B cell (primary cell): ENCODE measurements at regions not wholly inside any gene's neighbourhood (a gene's known extent, or its start where the extent isn't known, plus 50 kb on each side); places are given as distances from the start of the nearest gene placed in this dataset.

Source experiments
- ATAC-seq: fragments of 200-7000 bp; cut with Tn5 transposase; one replicate; pipeline ENCODE4 v1.10.0; 2021; ENCODE audit warnings: low read depth, mild to moderate bottlenecking, moderate number of reproducible peaks, moderate library complexity
- CTCF ChIA-PET: fragments of 350-600 bp; sonication (Branson Sonifier 250); formaldehyde crosslinking; loops from one replicate; lab custom pipeline; 2021; ENCODE audit warnings: antibody characterized with exemption, inconsistent platforms; lab: Charles Lee
- POLR2A ChIA-PET: fragments of 350-600 bp; sonication (Branson Sonifier 250); formaldehyde crosslinking; loops from one replicate; lab custom pipeline; 2021; ENCODE audit warnings: antibody characterized with exemption; lab: Charles Lee
- DNase-seq: peaks from one replicate; pipeline ENCODE4 v3.0.0; 2013
- H2AFZ ChIP-seq: 2 replicates; pipeline ENCODE4 v1.6.1; 2012; ENCODE audit warnings: mild to moderate bottlenecking, low read depth, low read length; ENCODE audit not compliant: insufficient read depth, poor library complexity, severe bottlenecking
- H3K27ac ChIP-seq, 2 donors: 1 replicate in 1 of 2; 2 replicates in 1 of 2; pipeline ENCODE4 v1.5.1; 2012 to 2013; ENCODE audit warnings: low read length in 2 of 2, mild to moderate bottlenecking in 2 of 2, moderate library complexity in 1 of 2
- H3K27me3 ChIP-seq, 4 experiments: fragments of 200-600 bp in 1 of 4; sonication (generic) in 1 of 4; replicated peaks in 1 of 4; 1 replicate in 2 of 4; 2 replicates in 2 of 4; pipeline versions ENCODE4 v1.6.1 to v1.7.0; 2013 to 2016; ENCODE audit warnings: low read length in 3 of 4, mild to moderate bottlenecking in 2 of 4, mixed read lengths in 1 of 4, moderate library complexity in 1 of 4; ENCODE audit not compliant: insufficient read depth in 4 of 4, control insufficient read depth in 3 of 4; ENCODE audit errors: control extremely low read depth in 1 of 4
- H3K36me3 ChIP-seq, 2 experiments: replicated peaks in 1 of 2; 1 replicate in 1 of 2; 2 replicates in 1 of 2; pipeline versions ENCODE4 v1.6.1 to v1.7.1; 2013; ENCODE audit warnings: low read length in 1 of 2; ENCODE audit not compliant: insufficient read depth in 2 of 2, control insufficient read depth in 1 of 2; ENCODE audit errors: control extremely low read depth in 1 of 2, extremely low read depth in 1 of 2
- H3K4me1 ChIP-seq, 2 donors: fragments of 200-600 bp in 1 of 2; sonication (generic) in 1 of 2; 1 replicate in 1 of 2; 2 replicates in 1 of 2; pipeline versions ENCODE4 v1.5.1 to v1.6.1; 2013 to 2017; ENCODE audit warnings: low read length in 2 of 2; ENCODE audit not compliant: control insufficient read depth in 2 of 2, insufficient read depth in 2 of 2
- H3K4me2 ChIP-seq: replicated peaks from 2 replicates; pipeline ENCODE3; 2012; ENCODE audit warnings: mild to moderate bottlenecking, low read depth, low read length; ENCODE audit not compliant: poor library complexity, severe bottlenecking
- H3K4me3 ChIP-seq, 5 experiments: fragments of 200-600 bp in 1 of 5; sonication (generic) in 1 of 5; 1 replicate in 3 of 5; 2 replicates in 2 of 5; pipeline versions ENCODE4 v1.5.1 to v1.7.0; 2011 to 2016; ENCODE audit warnings: low read length in 4 of 5, mild to moderate bottlenecking in 4 of 5, low read depth in 2 of 5, control low read depth in 1 of 5, moderate library complexity in 1 of 5; ENCODE audit not compliant: insufficient read depth in 1 of 5; ENCODE audit errors: control extremely low read depth in 1 of 5, extremely low read depth in 1 of 5
- H3K79me2 ChIP-seq: fragments of 200-600 bp; sonication (generic); one replicate; pipeline ENCODE4 v1.6.0; 2016; ENCODE audit warnings: low read length; ENCODE audit not compliant: control insufficient read depth, insufficient read depth
- H3K9ac ChIP-seq: fragments of 200-600 bp; sonication (generic); 2 replicates; pipeline ENCODE4 v1.6.1; 2017; ENCODE audit warnings: mild to moderate bottlenecking, low read length, moderate library complexity
- H3K9me3 ChIP-seq, 3 donors: one replicate each; pipeline versions ENCODE4 v1.6.1 to v1.7.1; 2013; ENCODE audit warnings: low read length in 2 of 3; ENCODE audit not compliant: control insufficient read depth in 2 of 3, insufficient read depth in 1 of 3; ENCODE audit errors: control extremely low read depth in 1 of 3
- H4K20me1 ChIP-seq: 2 replicates; pipeline ENCODE4 v1.6.0; 2012; ENCODE audit warnings: mild to moderate bottlenecking, low read length; ENCODE audit not compliant: insufficient read depth, control insufficient read depth, poor library complexity, severe bottlenecking
- H3K27ac Mint-ChIP-seq: one replicate; pipeline ENCODE4 v1.8.0; 2021; ENCODE audit warnings: mixed read lengths
- H3K27me3 Mint-ChIP-seq: one replicate; pipeline ENCODE4 v1.8.0; 2021; ENCODE audit warnings: mixed read lengths
- H3K4me1 Mint-ChIP-seq: one replicate; pipeline ENCODE4 v1.8.0; 2021; ENCODE audit warnings: mixed read lengths
- H3K4me3 Mint-ChIP-seq: one replicate; pipeline ENCODE4 v1.8.0; 2021; ENCODE audit warnings: mixed read lengths
- H3K9me3 Mint-ChIP-seq: one replicate; pipeline ENCODE4 v1.8.0; 2022; ENCODE audit warnings: mixed read lengths; ENCODE audit not compliant: insufficient read depth
- EZH2 ChIP-seq: IDR thresholded peaks from 2 replicates; pipeline ENCODE4 v1.6.1; 2012; ENCODE audit warnings: borderline replicate concordance, low read depth, mild to moderate bottlenecking, moderate library complexity, low read length; ENCODE audit not compliant: insufficient read depth, poor library complexity, severe bottlenecking
- WGBS: methylation state at CpG from one replicate; pipeline ENCODE4 v1.1.5; 2013; ENCODE audit warnings: missing lambda C conversion rate; ENCODE audit not compliant: insufficient coverage; 5-methylcytosine and 5-hydroxymethylcytosine counted together
- intact Hi-C: fragments of 100-400 bp; cut with micrococcal nuclease; formaldehyde crosslinking; loops from one replicate; pipeline ENCODE4 v1.10.0; 2022
- TF ChIP-seq, protein P1 (sequence below): fragments of 200-600 bp; IDR thresholded peaks from one replicate; pipeline ENCODE4 v1.8.0; 2022; ENCODE audit warnings: antibody characterized with exemption, mild to moderate bottlenecking

DNA sequence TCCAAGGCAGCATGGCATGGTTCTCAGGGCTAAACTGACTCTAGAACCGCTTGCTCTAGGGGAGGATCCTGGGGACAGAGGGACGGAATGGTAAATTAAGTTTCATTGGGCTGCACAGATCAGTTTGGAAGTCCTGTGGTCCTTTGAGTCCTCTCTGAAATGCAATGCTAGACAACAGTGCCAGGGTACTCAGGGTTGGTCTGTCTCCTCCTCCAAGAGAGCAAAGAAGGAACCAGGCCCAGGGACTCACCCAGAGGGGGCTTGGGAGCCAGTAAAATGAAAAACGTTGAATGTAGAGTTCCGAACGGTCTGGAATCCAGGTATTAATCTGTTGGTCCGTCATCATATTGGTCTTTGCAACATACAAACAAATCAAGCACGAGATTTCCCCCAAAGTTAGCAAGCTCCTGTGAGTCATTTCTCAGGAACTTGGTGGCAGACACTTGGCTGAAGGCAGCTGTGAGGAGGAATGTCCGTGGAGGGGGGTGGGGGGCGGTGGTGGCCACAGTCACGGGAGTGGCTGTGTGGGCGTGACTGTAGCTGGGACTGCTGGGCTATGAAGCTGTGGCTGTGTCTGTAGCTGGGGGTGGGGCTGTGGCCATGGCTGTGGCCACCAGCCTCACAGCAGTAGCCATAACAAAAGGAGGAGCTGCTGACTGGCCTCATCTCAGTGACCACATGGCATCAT, 361.0 kb downstream of the SHQ1 start:
- Histone ChIP-seq H3K4me3 (no peak overlapping the region), H3K27ac (no peak overlapping the region), H3K9ac (no peak overlapping the region), H3K79me2 (no peaks in the 10 kb centered on the region), H4K20me1 (no peaks in the 10 kb centered on the region), H3K4me2 (no peak overlapping the region), H3K27me3 (peaks cover 0 to 13% (median 0%) of the 10 kb centered on the region in 4 experiments), H3K36me3 (no peaks in the 10 kb centered on the region), H3K9me3 (peaks cover 0 to 3% (median 0%) of the 10 kb centered on the region in 3 donors), H2AFZ (no peak overlapping the region), H3K4me1 (peaks cover 19 to 20% of the 10 kb centered on the region in 2 donors)
- no peak overlapping the region for H3K27ac Mint-ChIP-seq
- TF ChIP-seq, protein P1, sequence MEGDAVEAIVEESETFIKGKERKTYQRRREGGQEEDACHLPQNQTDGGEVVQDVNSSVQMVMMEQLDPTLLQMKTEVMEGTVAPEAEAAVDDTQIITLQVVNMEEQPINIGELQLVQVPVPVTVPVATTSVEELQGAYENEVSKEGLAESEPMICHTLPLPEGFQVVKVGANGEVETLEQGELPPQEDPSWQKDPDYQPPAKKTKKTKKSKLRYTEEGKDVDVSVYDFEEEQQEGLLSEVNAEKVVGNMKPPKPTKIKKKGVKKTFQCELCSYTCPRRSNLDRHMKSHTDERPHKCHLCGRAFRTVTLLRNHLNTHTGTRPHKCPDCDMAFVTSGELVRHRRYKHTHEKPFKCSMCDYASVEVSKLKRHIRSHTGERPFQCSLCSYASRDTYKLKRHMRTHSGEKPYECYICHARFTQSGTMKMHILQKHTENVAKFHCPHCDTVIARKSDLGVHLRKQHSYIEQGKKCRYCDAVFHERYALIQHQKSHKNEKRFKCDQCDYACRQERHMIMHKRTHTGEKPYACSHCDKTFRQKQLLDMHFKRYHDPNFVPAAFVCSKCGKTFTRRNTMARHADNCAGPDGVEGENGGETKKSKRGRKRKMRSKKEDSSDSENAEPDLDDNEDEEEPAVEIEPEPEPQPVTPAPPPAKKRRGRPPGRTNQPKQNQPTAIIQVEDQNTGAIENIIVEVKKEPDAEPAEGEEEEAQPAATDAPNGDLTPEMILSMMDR = no peak
- no peak for TF ChIP-seq EZH2
- H3K4me1 Mint-ChIP-seq = peaks cover 28% of the 10 kb centered on the region
- POLR2A ChIA-PET = no interaction called here
- H3K27me3 Mint-ChIP-seq = peaks cover 36% of the 10 kb centered on the region
- no peak overlapping the region for H3K4me3 Mint-ChIP-seq
- no peak for DNase-seq
- intact Hi-C loops = no loop called here
- ATAC-seq = no peak
- CTCF ChIA-PET = no interaction called here
- no peaks in the 10 kb centered on the region for H3K9me3 Mint-ChIP-seq
- 49% methylated on average over 7 of the region's 11 CpGs for WGBS

DNA sequence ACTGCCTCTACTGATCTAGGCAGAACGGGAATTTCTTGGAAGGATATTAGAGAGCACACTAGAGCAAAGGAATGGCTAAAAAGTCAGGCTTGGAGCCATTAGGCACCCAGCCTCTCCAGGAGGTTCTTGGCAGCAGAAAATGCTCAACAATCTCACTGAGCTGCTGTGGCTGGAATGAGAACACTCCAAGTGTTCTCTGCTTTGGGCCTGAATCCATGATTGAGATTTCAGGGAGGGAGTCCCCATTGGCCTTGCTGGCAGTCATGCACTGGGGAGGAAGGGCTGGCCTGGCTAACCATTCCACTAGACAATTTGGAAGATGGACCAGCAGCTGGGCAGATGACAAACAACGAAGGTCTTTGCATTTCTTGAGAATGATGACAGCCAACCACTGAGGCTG, 362.6 kb downstream of the SHQ1 start:
- Histone ChIP-seq H3K27me3 (peaks cover 0 to 10% (median 0%) of the 10 kb centered on the region in 4 experiments), H3K27ac (no peak overlapping the region), H4K20me1 (no peaks in the 10 kb centered on the region), H3K36me3 (no peaks in the 10 kb centered on the region), H3K4me3 (no peak overlapping the region), H2AFZ (no peak overlapping the region), H3K79me2 (no peaks in the 10 kb centered on the region), H3K9me3 (peaks cover 0 to 3% (median 0%) of the 10 kb centered on the region in 3 donors), H3K4me2 (no peak overlapping the region), H3K9ac (no peak overlapping the region), H3K4me1 (peaks cover 13 to 14% of the 10 kb centered on the region in 2 donors)
- no peak overlapping the region for H3K27ac Mint-ChIP-seq
- H3K4me3 Mint-ChIP-seq = peak overlapping the region; percentile 9
- no peak for DNase-seq
- H3K4me1 Mint-ChIP-seq = peaks cover 24% of the 10 kb centered on the region
- CTCF ChIA-PET = no interaction called here
- TF ChIP-seq, protein P1 = no peak
- TF ChIP-seq EZH2 = no peak
- ATAC-seq = no peak
- POLR2A ChIA-PET = no interaction called here
- WGBS = 90% methylated on average over 2 of the region's 2 CpGs
- H3K27me3 Mint-ChIP-seq = peaks cover 28% of the 10 kb centered on the region
- no peaks in the 10 kb centered on the region for H3K9me3 Mint-ChIP-seq
- intact Hi-C loops = no loop called here
